Activated T-helper 2 cell treated with anti-CD3 and anti-CD28 coated beads, Interferon-gamma antibody, Interleukin-2, Interleukin-4, amounts not matched to agents 10 μg/mL and 5 μg/mL and 100 μg/mL, durations not matched to agents 14 hours and 24 hours and 36 hours (primary cell): ENCODE measurements at regions not wholly inside any gene's neighbourhood (a gene's known extent, or its start where the extent isn't known, plus 50 kb on each side); places are given as distances from the start of the nearest gene placed in this dataset.
"Not testable (repeated sequence)": the region's sequence is repeated elsewhere in the genome, so short reads cannot be mapped to it uniquely, and the experiment has no call there.

Experiments
- DNase-seq: peaks from one replicate; pipeline ENCODE4 v3.0.0; 2021; ENCODE audit warnings: low spot score
- H3K27ac Mint-ChIP-seq: one replicate; pipeline ENCODE4 v1.8.0; 2021; ENCODE audit warnings: mixed read lengths
- H3K27me3 Mint-ChIP-seq: one replicate; pipeline ENCODE4 v1.8.0; 2021; ENCODE audit warnings: low read depth, mixed read lengths
- H3K36me3 Mint-ChIP-seq: one replicate; pipeline ENCODE4 v1.8.0; 2021; ENCODE audit warnings: low read depth, mixed read lengths
- H3K4me1 Mint-ChIP-seq: one replicate; pipeline ENCODE4 v1.8.0; 2021; ENCODE audit warnings: low read depth, mixed read lengths
- H3K4me3 Mint-ChIP-seq: one replicate; pipeline ENCODE4 v1.8.0; 2021; ENCODE audit warnings: low read depth, mild to moderate bottlenecking, moderate library complexity, mixed read lengths
- H3K9me3 Mint-ChIP-seq: one replicate; pipeline ENCODE4 v1.8.0; 2021; ENCODE audit warnings: mixed read lengths
- intact Hi-C: fragments of 100-400 bp; cut with micrococcal nuclease; formaldehyde crosslinking; loops from one replicate; pipeline ENCODE4 v1.15.1; 2023

- no peaks in the 10 kb centered on the region for H3K4me1 Mint-ChIP-seq
- no peaks in the 10 kb centered on the region for H3K27me3 Mint-ChIP-seq
- intact Hi-C loops, result no loop called here
- H3K9me3 Mint-ChIP-seq, result no peaks in the 10 kb centered on the region
- H3K4me3 Mint-ChIP-seq, result no peak overlapping the region
- H3K36me3 Mint-ChIP-seq, result no peaks in the 10 kb centered on the region
- no peak overlapping the region for H3K27ac Mint-ChIP-seq
- DNase-seq, result no peak
Measured at GRCh38 chr10:64635906-64636305, 1114.7 kb downstream of the REEP3 start.

GRCh38 chr10:64636461-64636860 lies 1115.3 kb downstream of the REEP3 start:
- Mint-ChIP-seq H3K4me1 (no peaks in the 10 kb centered on the region), H3K9me3 (no peaks in the 10 kb centered on the region), H3K36me3 (no peaks in the 10 kb centered on the region), H3K27me3 (no peaks in the 10 kb centered on the region), H3K27ac (no peak overlapping the region), H3K4me3 (no peak overlapping the region)
- DNase-seq, result no peak
- intact Hi-C loops, result no loop called here

DNA sequence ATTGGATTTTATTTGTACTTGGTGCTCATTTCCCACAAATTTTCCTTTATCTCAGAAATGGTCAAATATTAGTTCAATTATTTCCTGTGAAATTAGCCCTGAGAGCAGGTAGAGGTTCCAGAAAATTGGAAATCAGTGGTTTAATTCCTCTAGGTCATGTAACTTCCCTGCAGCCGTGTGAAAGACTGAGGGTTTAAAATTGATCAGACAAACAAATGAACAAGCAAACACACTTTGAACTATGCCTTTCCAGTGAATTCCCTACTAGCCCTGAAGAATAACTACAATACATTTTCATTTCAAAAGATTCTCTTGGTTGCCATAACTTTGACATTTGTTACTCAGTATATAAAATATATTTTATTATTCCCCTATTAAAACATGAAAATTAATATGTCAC lies 1116.7 kb downstream of the REEP3 start:
- Mint-ChIP-seq H3K4me1 (no peaks in the 10 kb centered on the region), H3K4me3 (no peak overlapping the region), H3K9me3 (peaks cover 7% of the 10 kb centered on the region), H3K36me3 (no peaks in the 10 kb centered on the region), H3K27ac (no peak overlapping the region), H3K27me3 (no peaks in the 10 kb centered on the region)
- intact Hi-C loops, result no loop called here
- DNase-seq, result no peak

- no peak overlapping the region for H3K27ac Mint-ChIP-seq
- H3K27me3 Mint-ChIP-seq, result no peaks in the 10 kb centered on the region
- no peak for DNase-seq
- no peaks in the 10 kb centered on the region for H3K4me1 Mint-ChIP-seq
- intact Hi-C loops, result no loop called here
- peaks cover 3% of the 10 kb centered on the region for H3K9me3 Mint-ChIP-seq
- no peaks in the 10 kb centered on the region for H3K36me3 Mint-ChIP-seq
- H3K4me3 Mint-ChIP-seq, result no peak overlapping the region
Measured at GRCh38 chr10:64648915-64649314, 1127.7 kb downstream of the REEP3 start.

- peaks cover 25% of the 10 kb centered on the region for H3K9me3 Mint-ChIP-seq
- no peaks in the 10 kb centered on the region for H3K4me1 Mint-ChIP-seq
- no peak overlapping the region for H3K27ac Mint-ChIP-seq
- no peak for DNase-seq
- no peaks in the 10 kb centered on the region for H3K36me3 Mint-ChIP-seq
- intact Hi-C loops, result no loop called here
- no peak overlapping the region for H3K4me3 Mint-ChIP-seq
- H3K27me3 Mint-ChIP-seq, result no peaks in the 10 kb centered on the region
Measured at GRCh38 chr10:64658528-64658927, 1137.3 kb downstream of the REEP3 start.

GRCh38 chr10:64659311-64659710 lies 1138.1 kb downstream of the REEP3 start:
- no peak for DNase-seq
- Mint-ChIP-seq H3K9me3 (peaks cover 25% of the 10 kb centered on the region), H3K27me3 (no peaks in the 10 kb centered on the region), H3K4me1 (no peaks in the 10 kb centered on the region), H3K4me3 (no peak overlapping the region), H3K36me3 (no peaks in the 10 kb centered on the region), H3K27ac (no peak overlapping the region)
- intact Hi-C loops, result no loop called here

GRCh38 chr10:64682043-64682442 lies 1160.8 kb downstream of the REEP3 start:
- Mint-ChIP-seq H3K27ac (no peak overlapping the region), H3K4me1 (no peaks in the 10 kb centered on the region), H3K4me3 (no peak overlapping the region), H3K27me3 (no peaks in the 10 kb centered on the region), H3K36me3 (no peaks in the 10 kb centered on the region), H3K9me3 (peaks cover 19% of the 10 kb centered on the region)
- intact Hi-C loops, result no loop called here
- no peak for DNase-seq

DNA sequence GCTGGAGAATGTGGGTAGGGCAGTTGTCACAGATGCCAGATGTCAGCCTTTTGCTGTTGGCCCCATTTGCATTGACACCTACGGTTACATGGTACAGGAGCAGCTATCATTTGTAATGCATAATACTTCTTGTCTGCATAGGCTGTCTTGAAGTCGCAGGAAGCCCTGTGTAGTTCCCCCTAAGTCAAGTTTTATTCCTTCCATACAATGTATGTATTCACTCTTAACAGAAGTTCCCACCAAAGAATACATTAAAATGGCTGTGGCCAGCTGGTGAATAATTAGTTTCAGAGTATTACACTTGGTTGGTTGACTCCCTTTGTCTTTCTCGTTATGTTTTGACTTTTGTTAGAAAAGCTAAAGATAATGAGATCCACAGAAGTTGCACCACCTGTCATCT lies 1169.0 kb downstream of the REEP3 start:
- Mint-ChIP-seq H3K27ac (no peak overlapping the region), H3K4me3 (no peak overlapping the region), H3K9me3 (no peaks in the 10 kb centered on the region), H3K4me1 (no peaks in the 10 kb centered on the region), H3K27me3 (no peaks in the 10 kb centered on the region), H3K36me3 (no peaks in the 10 kb centered on the region)
- no peak for DNase-seq
- intact Hi-C loops, result no loop called here

GRCh38 chr10:64699244-64699643 lies 1178.0 kb downstream of the REEP3 start:
- no peak for DNase-seq
- H3K36me3 Mint-ChIP-seq, result no peaks in the 10 kb centered on the region
- no peaks in the 10 kb centered on the region for H3K27me3 Mint-ChIP-seq
- no peaks in the 10 kb centered on the region for H3K4me1 Mint-ChIP-seq
- intact Hi-C loops, result no loop called here
- no peak overlapping the region for H3K27ac Mint-ChIP-seq
- H3K4me3 Mint-ChIP-seq, result no peak overlapping the region
- peaks cover 3% of the 10 kb centered on the region for H3K9me3 Mint-ChIP-seq

DNA sequence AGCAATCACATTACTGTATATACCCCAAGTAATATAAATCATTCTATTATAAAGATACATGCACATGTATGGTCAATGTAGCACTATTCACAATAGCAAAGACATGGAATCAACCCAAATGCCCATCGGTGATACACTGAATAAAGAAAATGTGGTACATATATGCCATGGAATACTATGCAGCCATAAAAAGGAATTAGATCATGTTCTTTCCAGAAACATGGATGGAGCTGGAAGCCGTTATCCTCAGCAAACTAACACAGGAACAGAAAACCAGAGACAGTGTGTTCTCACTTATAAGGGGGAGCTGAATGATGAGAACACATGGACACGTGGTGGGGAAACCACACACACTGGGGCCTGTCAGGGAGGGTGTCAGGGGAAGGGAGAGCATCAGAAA lies 1180.9 kb downstream of the REEP3 start:
- peaks cover 12% of the 10 kb centered on the region for H3K9me3 Mint-ChIP-seq
- H3K27ac Mint-ChIP-seq, H3K27me3 Mint-ChIP-seq, DNase-seq, H3K4me1 Mint-ChIP-seq, H3K36me3 Mint-ChIP-seq, H3K4me3 Mint-ChIP-seq, intact Hi-C loops: not testable (repeated sequence)

- H3K9me3 Mint-ChIP-seq, result peaks cover 10% of the 10 kb centered on the region
- no peaks in the 10 kb centered on the region for H3K27me3 Mint-ChIP-seq
- intact Hi-C loops, result no loop called here
- H3K36me3 Mint-ChIP-seq, result no peaks in the 10 kb centered on the region
- no peak overlapping the region for H3K27ac Mint-ChIP-seq
- H3K4me1 Mint-ChIP-seq, result no peaks in the 10 kb centered on the region
- no peak for DNase-seq
- H3K4me3 Mint-ChIP-seq, result no peak overlapping the region
Measured at GRCh38 chr10:64708884-64709681, 1187.9 kb downstream of the REEP3 start.

DNA sequence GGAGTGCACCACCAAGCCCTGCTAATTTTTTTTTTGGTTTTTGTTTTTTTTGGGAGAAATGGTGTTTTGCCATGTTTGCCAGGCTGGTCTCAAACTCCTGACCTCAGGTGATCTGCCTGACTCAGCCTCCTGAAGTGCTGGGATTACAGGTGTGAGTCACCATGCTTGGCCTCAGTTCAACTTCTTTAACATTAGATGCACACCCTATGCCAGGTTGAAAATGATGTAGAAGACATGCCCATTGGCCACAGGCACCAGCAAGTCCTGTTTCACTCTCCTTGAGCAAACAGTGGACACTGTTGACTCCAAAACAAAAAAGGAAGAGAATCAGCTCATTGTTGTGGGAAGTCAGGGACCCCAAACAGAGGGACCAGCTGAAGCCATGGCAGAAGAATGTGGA lies 1205.3 kb downstream of the REEP3 start:
- Mint-ChIP-seq H3K27ac (no peak overlapping the region), H3K9me3 (peaks cover 10% of the 10 kb centered on the region), H3K4me1 (no peaks in the 10 kb centered on the region), H3K27me3 (no peaks in the 10 kb centered on the region), H3K4me3 (no peak overlapping the region), H3K36me3 (no peaks in the 10 kb centered on the region)
- DNase-seq, result no peak
- intact Hi-C loops, result no loop called here

DNA sequence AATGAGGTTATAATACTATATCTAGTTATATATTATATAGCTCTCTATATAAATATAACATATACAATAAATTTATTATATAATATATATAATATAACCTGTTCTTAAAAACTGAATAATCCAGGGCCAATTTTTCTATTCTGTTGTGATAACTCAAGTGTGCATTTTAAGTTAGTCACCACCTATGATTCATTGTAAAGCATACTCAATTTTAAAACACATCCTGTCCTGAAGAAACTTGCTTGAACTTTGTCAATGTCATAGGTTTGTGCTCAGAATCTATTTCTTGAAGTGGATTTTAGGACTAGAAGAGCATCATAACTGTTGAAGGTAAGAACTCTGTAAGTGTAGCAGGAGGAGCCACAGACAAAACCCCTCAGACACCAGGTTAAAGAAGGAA lies 1209.8 kb downstream of the REEP3 start:
- no peaks in the 10 kb centered on the region for H3K4me1 Mint-ChIP-seq
- H3K4me3 Mint-ChIP-seq, result no peak overlapping the region
- no peaks in the 10 kb centered on the region for H3K27me3 Mint-ChIP-seq

More for the DNA sequence above, 1209.8 kb downstream of the REEP3 start:
- intact Hi-C loops, result no loop called here
- Mint-ChIP-seq H3K27ac (no peak overlapping the region), H3K9me3 (peaks cover 5% of the 10 kb centered on the region), H3K36me3 (no peaks in the 10 kb centered on the region)
- DNase-seq, result no peak
